GM21423 (cell line): ENCODE measurements at regions not wholly inside any gene's neighbourhood (a gene's known extent, or its start where the extent isn't known, plus 50 kb on each side); places are given as distances from the start of the nearest gene placed in this dataset.
"Not testable (repeated sequence)": the region's sequence is repeated elsewhere in the genome, so short reads cannot be mapped to it uniquely, and the experiment has no call there.

ENCODE experiments used
- ATAC-seq: cut with Tn5 transposase; IDR thresholded peaks from one replicate; pipeline ENCODE4 v1.9.1; 2021; ENCODE audit warnings: mild to moderate bottlenecking, moderate library complexity; ENCODE audit not compliant: unreplicated experiment

GRCh38 chr4:49226216-49226866 lies 240.3 kb downstream of the CWH43 start:
- ATAC-seq, result not testable (repeated sequence)

- ATAC-seq, result not testable (repeated sequence)
Measured at GRCh38 chr4:49227941-49228340, 241.9 kb downstream of the CWH43 start.

- not testable (repeated sequence) for ATAC-seq
Measured at GRCh38 chr4:49229243-49229642, 243.2 kb downstream of the CWH43 start.

- ATAC-seq, result not testable (repeated sequence)
Measured at GRCh38 chr4:49229713-49230112, 243.6 kb downstream of the CWH43 start.

GRCh38 chr4:49233346-49233745 lies 247.3 kb downstream of the CWH43 start:
- not testable (repeated sequence) for ATAC-seq

- ATAC-seq, result not testable (repeated sequence)
Measured at GRCh38 chr4:49233749-49234148, 247.7 kb downstream of the CWH43 start.

GRCh38 chr4:49234382-49234781 lies 248.3 kb downstream of the CWH43 start:
- ATAC-seq, result not testable (repeated sequence)

GRCh38 chr4:49235413-49236160 lies 249.5 kb downstream of the CWH43 start:
- ATAC-seq, result not testable (repeated sequence)

- ATAC-seq, result not testable (repeated sequence)
Measured at GRCh38 chr4:49236474-49236873, 250.4 kb downstream of the CWH43 start.

GRCh38 chr4:49241295-49241694 lies 255.2 kb downstream of the CWH43 start:
- not testable (repeated sequence) for ATAC-seq

- ATAC-seq, result not testable (repeated sequence)
Measured at GRCh38 chr4:49262786-49263185, 276.7 kb downstream of the CWH43 start.

GRCh38 chr4:49270435-49270834 lies 284.4 kb downstream of the CWH43 start:
- ATAC-seq, result not testable (repeated sequence)

GRCh38 chr4:49270912-49271311 lies 284.8 kb downstream of the CWH43 start:
- not testable (repeated sequence) for ATAC-seq

- not testable (repeated sequence) for ATAC-seq
Measured at GRCh38 chr4:49285905-49286304, 299.8 kb downstream of the CWH43 start.

- ATAC-seq, result not testable (repeated sequence)
Measured at GRCh38 chr4:49286926-49287745, 301.1 kb downstream of the CWH43 start.

GRCh38 chr4:49287893-49288292 lies 301.8 kb downstream of the CWH43 start:
- ATAC-seq, result not testable (repeated sequence)

GRCh38 chr4:49288796-49289195 lies 302.7 kb downstream of the CWH43 start:
- ATAC-seq, result not testable (repeated sequence)

- ATAC-seq, result not testable (repeated sequence)
Measured at GRCh38 chr4:49314815-49315214, 328.7 kb downstream of the CWH43 start.

- ATAC-seq, result not testable (repeated sequence)
Measured at GRCh38 chr4:49320725-49321410, 334.8 kb downstream of the CWH43 start.

- ATAC-seq, result not testable (repeated sequence)
Measured at GRCh38 chr4:49321511-49322300, 335.6 kb downstream of the CWH43 start.
